H1 (cell line): ENCODE measurements at regions not wholly inside any gene's neighbourhood (a gene's known extent, or its start where the extent isn't known, plus 50 kb on each side); places are given as distances from the start of the nearest gene placed in this dataset.

Source experiments
- CTCF ChIA-PET: fragments of 300-600 bp; sonication (Branson Sonifier 250); formaldehyde crosslinking; loops from one replicate; lab custom pipeline; 2021; ENCODE audit not compliant: partially characterized antibody; lab: Charles Lee
- POLR2A ChIA-PET: fragments of 300-600 bp; sonication (Branson Sonifier 250); formaldehyde crosslinking; loops from one replicate; lab custom pipeline; 2021; ENCODE audit warnings: inconsistent platforms; ENCODE audit not compliant: partially characterized antibody; lab: Charles Lee
- DNase-seq, 2 experiments: peaks; one replicate each; pipeline versions ENCODE4 v3.0.0 to v3.0.0-alpha.2; 2010 to 2022; ENCODE audit warnings: low spot score in 2 of 2, low read depth in 1 of 2, mixed read lengths in 1 of 2
- FAIRE-seq: peaks from 2 replicates; lab custom pipeline; 2011; peaks lifted over from hg19 to GRCh38; lab: Jason Lieb, UNC
- H2AFZ ChIP-seq: 2 replicates; pipeline ENCODE4 v1.8.1; 2012; ENCODE audit warnings: low read length, inconsistent platforms
- H2AK5ac ChIP-seq: 2 replicates; pipeline ENCODE4 v1.6.1; 2013; ENCODE audit warnings: low read depth, low read length
- H2BK120ac ChIP-seq: replicated peaks from 2 replicates; pipeline ENCODE3; 2013; ENCODE audit warnings: low read depth, low read length, inconsistent platforms
- H2BK12ac ChIP-seq: 2 replicates; pipeline ENCODE4 v1.6.1; 2013; ENCODE audit warnings: low read depth, low read length
- H2BK15ac ChIP-seq: 2 replicates; pipeline ENCODE4 v1.6.1; 2013; ENCODE audit warnings: low read length
- H2BK20ac ChIP-seq: 2 replicates; pipeline ENCODE4 v1.6.1; 2013; ENCODE audit warnings: low read length
- H2BK5ac ChIP-seq: 2 replicates; pipeline ENCODE4 v1.6.1; 2013; ENCODE audit warnings: low read depth, low read length
- H3K14ac ChIP-seq: 2 replicates; pipeline ENCODE4 v1.6.1; 2013; ENCODE audit warnings: inconsistent platforms; ENCODE audit not compliant: insufficient read length
- H3K18ac ChIP-seq: 2 replicates; pipeline ENCODE4 v1.6.1; 2013; ENCODE audit warnings: low read length; ENCODE audit errors: extremely low read depth
- H3K23ac ChIP-seq: 2 replicates; pipeline ENCODE4 v1.6.1; 2013; ENCODE audit warnings: inconsistent platforms; ENCODE audit not compliant: insufficient read length
- H3K23me2 ChIP-seq: 2 replicates; pipeline ENCODE4 v1.6.1; 2013; ENCODE audit warnings: low read depth, low read length
- H3K27ac ChIP-seq: 2 replicates; pipeline ENCODE4 v1.6.1; 2011; ENCODE audit warnings: low read depth, low read length, inconsistent platforms
- H3K27me3 ChIP-seq, 4 experiments: replicated peaks in 1 of 4; 1 replicate in 1 of 4; 2 replicates in 3 of 4; pipeline versions ENCODE4 v1.6.1 to v1.8.1; 2011 to 2013; ENCODE audit warnings: low read length in 3 of 4, mild to moderate bottlenecking in 3 of 4, inconsistent platforms in 2 of 4, mixed read lengths in 2 of 4, moderate library complexity in 1 of 4; ENCODE audit not compliant: control insufficient read depth in 3 of 4, insufficient read depth in 3 of 4; ENCODE audit errors: extremely low read depth in 1 of 4
- H3K36me3 ChIP-seq, 4 experiments: 2 replicates each; pipeline versions ENCODE4 v1.6.1 to v1.8.1; 2011 to 2013; ENCODE audit warnings: mild to moderate bottlenecking in 4 of 4, low read length in 3 of 4, moderate library complexity in 2 of 4, control low read depth in 1 of 4, inconsistent platforms in 1 of 4; ENCODE audit not compliant: insufficient read depth in 4 of 4, control insufficient read depth in 2 of 4
- H3K4ac ChIP-seq: replicated peaks from 2 replicates; pipeline ENCODE3; 2013; ENCODE audit warnings: low read length, low read depth, mixed read lengths, inconsistent platforms; ENCODE audit not compliant: insufficient read length
- H3K4me1 ChIP-seq, 4 experiments: replicated peaks in 1 of 4; 1 replicate in 1 of 4; 2 replicates in 3 of 4; pipeline versions ENCODE4 v1.6.1 to v1.8.1; 2011 to 2013; ENCODE audit warnings: low read length in 3 of 4, inconsistent platforms in 2 of 4, mixed read lengths in 1 of 4; ENCODE audit not compliant: insufficient read depth in 4 of 4, control insufficient read depth in 3 of 4
- H3K4me2 ChIP-seq, 2 experiments: 2 replicates each; pipeline versions ENCODE4 v1.6.1 to v1.8.1; 2011 to 2013; ENCODE audit warnings: low read depth in 2 of 2, low read length in 2 of 2, control low read depth in 1 of 2, inconsistent platforms in 1 of 2, mild to moderate bottlenecking in 1 of 2; ENCODE audit not compliant: insufficient read depth in 1 of 2
- H3K4me3 ChIP-seq, 4 experiments: fragments of 200-600, 300-600 bp in 1 of 4; sonication (generic), shearing (Covaris generic), sonication (Bioruptor Twin) in 1 of 4; 2 replicates each; pipeline versions ENCODE4 v1.5.1 to v1.8.1; 2011 to 2016; ENCODE audit warnings: low read length in 4 of 4, low read depth in 3 of 4, control low read depth in 2 of 4, inconsistent platforms in 2 of 4, mild to moderate bottlenecking in 2 of 4, mixed read lengths in 1 of 4, moderate library complexity in 1 of 4; ENCODE audit not compliant: insufficient read depth in 2 of 4; ENCODE audit errors: extremely low read depth in 1 of 4
- H3K56ac ChIP-seq: replicated peaks from 2 replicates; pipeline ENCODE3; 2013; ENCODE audit warnings: low read depth, mild to moderate bottlenecking, mixed read lengths, low read length, inconsistent platforms; ENCODE audit not compliant: insufficient read length
- H3K79me1 ChIP-seq: 2 replicates; pipeline ENCODE4 v1.6.1; 2013; ENCODE audit warnings: low read depth, low read length, control low read depth
- H3K79me2 ChIP-seq, 2 experiments: 2 replicates each; pipeline versions ENCODE4 v1.6.1 to v1.8.1; 2012 to 2013; ENCODE audit warnings: low read length in 2 of 2, mild to moderate bottlenecking in 2 of 2, inconsistent platforms in 1 of 2; ENCODE audit not compliant: insufficient read depth in 2 of 2, control insufficient read depth in 1 of 2
- H3K9ac ChIP-seq, 4 experiments: replicated peaks in 1 of 4; 1 replicate in 1 of 4; 2 replicates in 3 of 4; pipeline versions ENCODE4 v1.6.1 to v1.8.1; 2011 to 2013; ENCODE audit warnings: low read depth in 3 of 4, low read length in 3 of 4, control low read depth in 2 of 4, mild to moderate bottlenecking in 2 of 4, moderate library complexity in 2 of 4, inconsistent platforms in 1 of 4; ENCODE audit errors: extremely low read depth in 1 of 4
- H3K9me3 ChIP-seq, 2 experiments: 2 replicates each; pipeline versions ENCODE4 v1.6.1 to v1.8.1; 2012 to 2013; ENCODE audit warnings: mild to moderate bottlenecking in 2 of 2, moderate library complexity in 2 of 2, control low read depth in 1 of 2, inconsistent platforms in 1 of 2, low read depth in 1 of 2, low read length in 1 of 2, mixed read lengths in 1 of 2; ENCODE audit not compliant: insufficient read depth in 2 of 2
- H4K20me1 ChIP-seq, 2 experiments: replicated peaks in 1 of 2; 2 replicates each; pipeline versions ENCODE3 to v1.8.1; 2011 to 2013; ENCODE audit warnings: inconsistent platforms in 2 of 2, low read length in 2 of 2, mild to moderate bottlenecking in 1 of 2; ENCODE audit not compliant: insufficient read depth in 2 of 2, control insufficient read depth in 1 of 2
- H4K5ac ChIP-seq: 2 replicates; pipeline ENCODE4 v1.6.1; 2013; ENCODE audit warnings: low read length, low read depth, mixed read lengths, inconsistent platforms; ENCODE audit not compliant: insufficient read length
- H4K8ac ChIP-seq: 2 replicates; pipeline ENCODE4 v1.8.0; 2013; ENCODE audit warnings: mild to moderate bottlenecking, moderate library complexity, low read length, inconsistent platforms; ENCODE audit not compliant: insufficient read depth; ENCODE audit errors: extremely low read depth
- H4K91ac ChIP-seq: replicated peaks from 2 replicates; pipeline ENCODE3; 2013; ENCODE audit warnings: low read length, mixed read lengths, inconsistent platforms; ENCODE audit not compliant: insufficient read length
- CHD2 ChIP-seq: IDR thresholded peaks from 2 replicates; pipeline ENCODE4 v1.6.1; 2012; ENCODE audit warnings: low read length, improper control_type of control experiment
- JUN ChIP-seq: IDR thresholded peaks from 2 replicates; pipeline ENCODE4 v1.6.1; 2011; ENCODE audit warnings: low read depth, mild to moderate bottlenecking, improper control_type of control experiment, low read length
- MAFK ChIP-seq: IDR thresholded peaks from 2 replicates; pipeline ENCODE4 v1.6.1; 2012; ENCODE audit warnings: low read depth, mild to moderate bottlenecking, improper control_type of control experiment, low read length
- MAX ChIP-seq: IDR thresholded peaks from 2 replicates; pipeline ENCODE4 v1.6.1; 2012; ENCODE audit warnings: inconsistent platforms
- PHF8 ChIP-seq: fragments of 200-600 bp; sonication (generic); conservative IDR thresholded peaks from 2 replicates; pipeline ENCODE4 v1.7.1; 2012; ENCODE audit warnings: low read depth, mild to moderate bottlenecking, inconsistent platforms, low read length, moderate library complexity
- POLR2AphosphoS5 ChIP-seq: IDR thresholded peaks from 2 replicates; pipeline ENCODE4 v1.6.1; 2011; ENCODE audit warnings: low read depth, low read length
- RNF2 ChIP-seq: fragments of 200-900, 300-1000 bp; sonication (generic); IDR thresholded peaks from 2 replicates; pipeline ENCODE4 v1.7.1; 2016; ENCODE audit warnings: borderline replicate concordance, low read depth, mild to moderate bottlenecking, antibody characterized with exemption, low read length; ENCODE audit not compliant: poor library complexity, severe bottlenecking; ENCODE audit errors: missing control alignments
- SIX5 ChIP-seq: IDR thresholded peaks from 2 replicates; pipeline ENCODE4 v1.6.1; 2011; ENCODE audit warnings: mild to moderate bottlenecking, low read depth, low read length
- WGBS, 2 experiments: shearing (Covaris generic) in 1 of 2; methylation state at CpG; one replicate each; pipeline versions ENCODE4 v1.1.6 to v1.1.7; 2013 to 2015; ENCODE audit warnings: low lambda C conversion rate in 2 of 2, mixed read lengths in 2 of 2, inconsistent platforms in 1 of 2, low coverage in 1 of 2, missing lambda C conversion rate in 1 of 2; ENCODE audit not compliant: insufficient replicate concordance in 2 of 2, insufficient coverage in 1 of 2, insufficient read length in 1 of 2; ENCODE audit errors: extremely low coverage in 1 of 2, missing lambda C conversion rate in 1 of 2; 5-methylcytosine and 5-hydroxymethylcytosine counted together

GRCh38 chr22:48303369-48303725 is 1524.3 kb downstream of the BRD1 start:
- no peak overlapping the region for H4K5ac ChIP-seq
- H3K27ac ChIP-seq, result no peak overlapping the region
- H3K79me2 ChIP-seq, result no peaks in the 10 kb centered on the region
- 89% methylated on average over 5 of the region's 5 CpGs; no CpG with 5 or more reads in 1 of the 2 experiments for WGBS, 2 experiments
- no peak overlapping the region for H3K23ac ChIP-seq
- no peaks in the 10 kb centered on the region; a peak in 1 of 7 replicates for H3K4me1 ChIP-seq
- H2BK120ac ChIP-seq, result no peak overlapping the region
- TF ChIP-seq SIX5, result no peak
- TF ChIP-seq CHD2, result no peak
- no peak for TF ChIP-seq POLR2AphosphoS5
- TF ChIP-seq JUN, result no peak
- TF ChIP-seq MAX, result no peak
- no peak for TF ChIP-seq MAFK
- no peak for TF ChIP-seq RNF2
- no peak for TF ChIP-seq PHF8
- POLR2A ChIA-PET, result no interaction called here
- no peaks in the 10 kb centered on the region for H3K27me3 ChIP-seq
- H2BK15ac ChIP-seq, result no peak overlapping the region
- no peak overlapping the region for H2BK20ac ChIP-seq
- H4K20me1 ChIP-seq, result no peaks in the 10 kb centered on the region
- no peaks in the 10 kb centered on the region; the same call in 1 of the 2 replicates for H3K23me2 ChIP-seq
- H2BK12ac ChIP-seq, result no peak overlapping the region
- no peak overlapping the region for H2AFZ ChIP-seq
- no peak overlapping the region for H3K18ac ChIP-seq
- H3K4ac ChIP-seq, result no peak overlapping the region
- DNase-seq (no peak), FAIRE-seq (no peak)
- H3K9me3 ChIP-seq, result no peaks in the 10 kb centered on the region
- H3K9ac ChIP-seq, result no peak overlapping the region
- no peak overlapping the region for H2AK5ac ChIP-seq
- H4K8ac ChIP-seq, result no peak overlapping the region
- no peak overlapping the region for H3K4me2 ChIP-seq
- no peak overlapping the region for H3K56ac ChIP-seq
- no peaks in the 10 kb centered on the region for H3K36me3 ChIP-seq
- no peak overlapping the region for H3K4me3 ChIP-seq
- H3K14ac ChIP-seq, result no peak overlapping the region
- H2BK5ac ChIP-seq, result no peak overlapping the region
- CTCF ChIA-PET, result no interaction called here
- H3K79me1 ChIP-seq, result no peaks in the 10 kb centered on the region
- no peak overlapping the region for H4K91ac ChIP-seq
